Urinary bladder (tissue), 3 donors: ENCODE measurements at regions not wholly inside any gene's neighbourhood (a gene's known extent, or its start where the extent isn't known, plus 50 kb on each side); places are given as distances from the start of the nearest gene placed in this dataset.

Experiments
- DNase-seq: peaks from one replicate; pipeline ENCODE4 v3.0.0-alpha.2; 2015; ENCODE audit errors: extremely low spot score
- H3K27ac ChIP-seq: one replicate; pipeline ENCODE4 v1.5.1; 2013; ENCODE audit warnings: low read depth, mild to moderate bottlenecking, moderate library complexity
- H3K36me3 ChIP-seq: one replicate; pipeline ENCODE4 v1.6.1; 2013; ENCODE audit warnings: mild to moderate bottlenecking, moderate library complexity; ENCODE audit not compliant: insufficient read depth
- H3K4me1 ChIP-seq: one replicate; pipeline ENCODE4 v1.6.1; 2013; ENCODE audit warnings: mild to moderate bottlenecking, moderate library complexity; ENCODE audit not compliant: insufficient read depth
- H3K4me3 ChIP-seq: one replicate; pipeline ENCODE4 v1.5.1; 2013; ENCODE audit warnings: low read depth, low read length
- WGBS: extraction: QIAGEN DNeasy Blood & Tissue Kit; methylation state at CpG from one replicate; pipeline ENCODE4 v1.1.7; 2013; 5-methylcytosine and 5-hydroxymethylcytosine counted together
- donor health status: healthy with polysubstance abuse.
- donor health status: healthy.

GRCh38 chr13:106118996-106119395 is 416.5 kb downstream of the EFNB2 start:
- no peak for DNase-seq
- Histone ChIP-seq H3K27ac (no peak overlapping the region), H3K36me3 (no peaks in the 10 kb centered on the region), H3K4me1 (no peaks in the 10 kb centered on the region), H3K4me3 (no peak overlapping the region)
- WGBS, result 49% methylated on average over 10 of the region's 10 CpGs

- H3K27ac ChIP-seq, result no peak overlapping the region
- no peak overlapping the region for H3K4me3 ChIP-seq
- no peak for DNase-seq
- 83% methylated on average over 2 of the region's 2 CpGs for WGBS
- H3K4me1 ChIP-seq, result no peaks in the 10 kb centered on the region
- H3K36me3 ChIP-seq, result no peaks in the 10 kb centered on the region
These were observed 417.4 kb downstream of the EFNB2 start for GRCh38 chr13:106118050-106118449.

- WGBS, result 98% methylated on average over 4 of the region's 4 CpGs
- Histone ChIP-seq H3K36me3 (no peaks in the 10 kb centered on the region), H3K4me3 (no peak overlapping the region)
These were observed 417.8 kb downstream of the EFNB2 start for GRCh38 chr13:106117640-106118039.

GRCh38 chr13:106117035-106117434 is 418.4 kb downstream of the EFNB2 start:
- WGBS, result 71% methylated on average over 1 of the region's 1 CpG
- Histone ChIP-seq H3K4me3 (no peak overlapping the region), H3K36me3 (no peaks in the 10 kb centered on the region), H3K27ac (no peak overlapping the region), H3K4me1 (no peaks in the 10 kb centered on the region)
- DNase-seq, result no peak

More at GRCh38 chr13:106117640-106118039, 417.8 kb downstream of the EFNB2 start:
- DNase-seq, result no peak
- Histone ChIP-seq H3K4me1 (no peaks in the 10 kb centered on the region), H3K27ac (no peak overlapping the region)

GRCh38 chr13:106115081-106115480 is 420.4 kb downstream of the EFNB2 start:
- 73% methylated on average over 2 of the region's 2 CpGs for WGBS
- no peaks in the 10 kb centered on the region for H3K36me3 ChIP-seq
- no peak overlapping the region for H3K27ac ChIP-seq
- H3K4me1 ChIP-seq, result no peaks in the 10 kb centered on the region
- DNase-seq, result no peak
- no peak overlapping the region for H3K4me3 ChIP-seq

GRCh38 chr13:106113796-106114195 is 421.7 kb downstream of the EFNB2 start:
- Histone ChIP-seq H3K36me3 (no peaks in the 10 kb centered on the region), H3K27ac (no peak overlapping the region), H3K4me3 (no peak overlapping the region), H3K4me1 (no peaks in the 10 kb centered on the region)
- no peak for DNase-seq
- WGBS, result 96% methylated on average over 1 of the region's 1 CpG

- H3K27ac ChIP-seq, result no peak overlapping the region
- H3K4me3 ChIP-seq, result no peak overlapping the region
- WGBS, result 91% methylated on average over 3 of the region's 3 CpGs
- no peak for DNase-seq
- no peaks in the 10 kb centered on the region for H3K36me3 ChIP-seq
- H3K4me1 ChIP-seq, result no peaks in the 10 kb centered on the region
These were observed 423.3 kb downstream of the EFNB2 start for GRCh38 chr13:106112191-106112590.

DNA sequence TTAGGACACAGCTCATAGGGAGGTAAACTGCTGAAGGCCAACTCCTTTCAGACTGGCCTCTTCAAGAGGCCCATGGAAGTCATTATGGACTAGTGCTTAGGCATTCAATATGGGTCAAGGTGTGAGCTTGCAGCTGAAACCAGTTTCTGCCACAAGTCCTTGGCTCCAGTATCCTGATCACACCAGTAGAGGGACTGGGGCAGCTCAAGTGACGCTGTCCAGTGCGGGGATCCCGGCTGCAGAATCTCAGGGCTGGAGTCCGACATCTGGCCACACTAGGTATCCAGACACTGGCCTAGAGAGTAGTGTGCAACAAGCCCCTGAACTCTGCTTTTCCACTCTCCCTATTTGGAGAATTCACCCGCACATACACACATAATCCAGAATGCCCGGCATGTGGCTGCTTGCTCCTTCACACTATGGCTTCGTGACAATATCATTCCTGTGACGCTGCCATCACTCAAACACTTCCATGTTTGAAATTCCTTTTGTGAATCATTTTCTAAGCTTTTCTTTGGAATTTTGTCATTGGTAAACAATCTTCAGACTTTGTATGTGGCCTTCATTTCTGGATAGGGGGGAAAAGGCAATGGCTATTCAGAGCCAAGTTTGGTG is 425.1 kb downstream of the EFNB2 start:
- Histone ChIP-seq H3K4me1 (no peaks in the 10 kb centered on the region), H3K27ac (no peak overlapping the region), H3K4me3 (no peak overlapping the region), H3K36me3 (no peaks in the 10 kb centered on the region)
- no peak for DNase-seq
- 95% methylated on average over 8 of the region's 8 CpGs for WGBS

- Histone ChIP-seq H3K36me3 (no peaks in the 10 kb centered on the region), H3K27ac (no peak overlapping the region), H3K4me1 (no peaks in the 10 kb centered on the region), H3K4me3 (no peak overlapping the region)
- DNase-seq, result no peak
- 63% methylated on average over 3 of the region's 3 CpGs for WGBS
These were observed 426.1 kb downstream of the EFNB2 start for GRCh38 chr13:106109391-106109791.

DNA sequence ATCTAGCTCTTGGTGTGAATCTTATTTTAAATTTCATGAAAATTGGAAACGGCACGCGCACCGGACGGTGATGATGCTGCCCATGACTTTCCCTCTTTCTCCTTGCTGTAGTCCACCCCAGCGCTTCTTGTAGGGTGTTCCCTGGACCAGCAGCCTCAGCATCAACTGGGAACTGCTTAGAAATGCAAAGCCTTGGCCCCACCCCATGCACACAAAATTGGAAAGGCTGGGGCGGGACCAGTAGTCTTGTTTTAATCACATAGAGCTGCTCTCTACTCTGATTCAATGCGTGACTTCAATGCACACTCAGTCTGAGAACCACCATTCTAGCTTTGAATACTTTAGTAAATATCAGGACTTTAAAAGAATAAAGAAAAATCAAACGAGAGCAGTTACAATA is 427.1 kb downstream of the EFNB2 start:
- no peak for DNase-seq
- WGBS, result 95% methylated on average over 9 of the region's 9 CpGs
- H3K27ac ChIP-seq, result no peak overlapping the region
- H3K36me3 ChIP-seq, result no peaks in the 10 kb centered on the region
- H3K4me1 ChIP-seq, result no peaks in the 10 kb centered on the region
- H3K4me3 ChIP-seq, result no peak overlapping the region

DNA sequence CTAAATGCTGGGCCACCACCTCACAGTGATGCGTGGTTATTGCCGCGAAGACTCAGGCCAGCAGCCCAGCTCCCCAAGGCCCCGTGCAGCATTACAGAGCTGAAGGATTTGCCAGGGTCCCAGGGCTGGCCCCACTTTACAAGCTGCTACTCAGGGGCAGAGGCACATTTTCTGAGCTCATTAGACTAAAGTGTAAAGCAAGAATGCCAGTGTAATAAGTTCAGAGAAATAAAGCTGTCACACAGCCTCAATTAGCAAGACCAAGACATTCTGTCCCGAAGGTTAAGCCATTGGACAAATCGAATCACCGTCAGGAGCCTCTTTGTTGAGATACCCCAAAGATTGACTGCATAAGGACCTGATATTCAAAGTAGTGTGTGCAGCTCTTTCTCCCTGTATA is 428.4 kb downstream of the EFNB2 start:
- no peak overlapping the region for H3K4me3 ChIP-seq
- no peak for DNase-seq
- 83% methylated on average over 7 of the region's 7 CpGs for WGBS
- H3K4me1 ChIP-seq, result no peaks in the 10 kb centered on the region
- H3K27ac ChIP-seq, result no peak overlapping the region
- no peaks in the 10 kb centered on the region for H3K36me3 ChIP-seq

DNA sequence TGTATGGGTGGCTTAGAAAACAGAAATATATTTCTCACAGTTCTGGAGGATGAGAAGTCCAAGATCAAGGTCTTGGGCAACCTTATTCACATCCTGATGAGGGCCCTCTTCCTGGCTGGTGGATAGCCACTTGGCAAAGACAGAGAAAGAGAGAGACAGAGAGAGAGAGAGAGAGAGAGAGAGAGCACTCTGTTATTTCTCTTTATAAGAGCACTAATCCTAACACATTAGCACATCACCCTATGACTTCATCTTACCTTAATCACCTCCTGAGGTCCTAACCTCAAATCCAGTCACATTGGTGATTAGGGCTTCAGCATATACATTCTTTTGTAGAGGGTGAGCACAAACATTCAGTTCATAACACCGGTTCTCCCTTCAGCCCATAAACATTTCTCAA is 430.3 kb downstream of the EFNB2 start:
- Histone ChIP-seq H3K27ac (no peak overlapping the region), H3K4me1 (no peaks in the 10 kb centered on the region), H3K4me3 (no peak overlapping the region), H3K36me3 (no peaks in the 10 kb centered on the region)
- no peak for DNase-seq
- 49% methylated on average over 1 of the region's 1 CpG for WGBS

GRCh38 chr13:106104281-106104901 is 431.1 kb downstream of the EFNB2 start:
- Histone ChIP-seq H3K4me3 (no peak overlapping the region), H3K36me3 (no peaks in the 10 kb centered on the region), H3K27ac (no peak overlapping the region), H3K4me1 (no peaks in the 10 kb centered on the region)
- DNase-seq, result no peak
- WGBS, result 80% methylated on average over 3 of the region's 3 CpGs

GRCh38 chr13:106103779-106104178 is 431.7 kb downstream of the EFNB2 start:
- Histone ChIP-seq H3K4me1 (no peaks in the 10 kb centered on the region), H3K36me3 (no peaks in the 10 kb centered on the region), H3K27ac (no peak overlapping the region), H3K4me3 (no peak overlapping the region)
- no peak for DNase-seq
- WGBS, result 90% methylated on average over 10 of the region's 10 CpGs
